KMS-11 (cell line): ENCODE measurements at regions not wholly inside any gene's neighbourhood (a gene's known extent, or its start where the extent isn't known, plus 50 kb on each side); places are given as distances from the start of the nearest gene placed in this dataset.

Experiments used
- H2AFZ ChIP-seq: fragments of 200-600 bp; sonication (generic); 2 replicates; pipeline ENCODE4 v1.6.1; 2016; ENCODE audit warnings: antibody characterized with exemption, mixed run types, low read depth
- H3K27ac ChIP-seq: fragments of 200-600 bp; sonication (generic); 2 replicates; pipeline ENCODE4 v1.6.1; 2016; ENCODE audit warnings: mild to moderate bottlenecking, mixed run types
- H3K27me3 ChIP-seq: fragments of 200-600 bp; sonication (generic); 2 replicates; pipeline ENCODE4 v1.6.1; 2017; ENCODE audit warnings: mild to moderate bottlenecking, low read depth, mixed run types, moderate library complexity; ENCODE audit not compliant: insufficient read depth
- H3K36me3 ChIP-seq: fragments of 200-600 bp; sonication (generic); 2 replicates; pipeline ENCODE4 v1.6.1; 2017; ENCODE audit warnings: mild to moderate bottlenecking, mixed run types; ENCODE audit not compliant: insufficient read depth
- H3K4me1 ChIP-seq: fragments of 200-600 bp; sonication (generic); 2 replicates; pipeline ENCODE4 v1.6.1; 2016; ENCODE audit warnings: mild to moderate bottlenecking, low read depth, mixed run types; ENCODE audit not compliant: poor library complexity, severe bottlenecking
- H3K4me2 ChIP-seq: fragments of 200-600 bp; sonication (generic); 2 replicates; pipeline ENCODE4 v1.7.0; 2016; ENCODE audit warnings: mild to moderate bottlenecking, mixed run types
- H3K4me3 ChIP-seq: fragments of 200-600 bp; sonication (generic); IDR thresholded peaks from 2 replicates; pipeline ENCODE4 v1.6.1; 2017; ENCODE audit warnings: low read depth, low read length, mixed read lengths; ENCODE audit not compliant: insufficient read depth
- H3K79me2 ChIP-seq: fragments of 200-600 bp; sonication (generic); 2 replicates; pipeline ENCODE4 v1.6.1; 2016; ENCODE audit warnings: low read depth, mixed run types; ENCODE audit not compliant: insufficient read depth
- H3K9ac ChIP-seq: fragments of 200-600 bp; sonication (generic); 2 replicates; pipeline ENCODE4 v1.6.1; 2016; ENCODE audit warnings: mild to moderate bottlenecking, mixed run types
- H4K20me1 ChIP-seq: fragments of 200-600 bp; sonication (generic); 2 replicates; pipeline ENCODE4 v1.6.1; 2016; ENCODE audit warnings: mild to moderate bottlenecking, mixed run types; ENCODE audit not compliant: insufficient read depth
- CTCF ChIP-seq: fragments of 200-600 bp; sonication (generic); conservative IDR thresholded peaks from 2 replicates; pipeline ENCODE4 v1.6.1; 2017; ENCODE audit warnings: low read depth, mild to moderate bottlenecking, antibody characterized with exemption, low read length, moderate library complexity, mixed read lengths

GRCh38 chr18:25446972-25447371, 95.0 kb upstream of the ZNF521 start:
- no peak overlapping the region for H3K4me3 ChIP-seq
- H3K79me2 ChIP-seq = no peaks in the 10 kb centered on the region
- H3K27ac ChIP-seq = no peak overlapping the region
- no peak for TF ChIP-seq CTCF
- H3K4me2 ChIP-seq = no peak overlapping the region
- no peaks in the 10 kb centered on the region for H3K4me1 ChIP-seq
- H4K20me1 ChIP-seq = no peaks in the 10 kb centered on the region
- H2AFZ ChIP-seq = no peak overlapping the region
- H3K9ac ChIP-seq = no peak overlapping the region
- no peaks in the 10 kb centered on the region for H3K27me3 ChIP-seq
- H3K36me3 ChIP-seq = no peaks in the 10 kb centered on the region

GRCh38 chr18:25445430-25445829, 93.5 kb upstream of the ZNF521 start:
- no peak overlapping the region for H3K4me2 ChIP-seq
- no peak overlapping the region for H3K9ac ChIP-seq
- H3K27me3 ChIP-seq = no peaks in the 10 kb centered on the region
- no peak for TF ChIP-seq CTCF
- H3K4me1 ChIP-seq = no peaks in the 10 kb centered on the region
- no peaks in the 10 kb centered on the region for H4K20me1 ChIP-seq
- no peak overlapping the region for H3K4me3 ChIP-seq
- no peak overlapping the region for H2AFZ ChIP-seq
- no peaks in the 10 kb centered on the region for H3K36me3 ChIP-seq
- H3K27ac ChIP-seq = no peak overlapping the region
- no peaks in the 10 kb centered on the region for H3K79me2 ChIP-seq

GRCh38 chr18:25443776-25444175, 91.8 kb upstream of the ZNF521 start:
- H3K4me2 ChIP-seq = no peak overlapping the region
- no peak overlapping the region for H3K9ac ChIP-seq
- H3K4me1 ChIP-seq = no peaks in the 10 kb centered on the region
- H3K27me3 ChIP-seq = no peaks in the 10 kb centered on the region
- H3K4me3 ChIP-seq = no peak overlapping the region
- no peaks in the 10 kb centered on the region for H4K20me1 ChIP-seq
- no peaks in the 10 kb centered on the region for H3K79me2 ChIP-seq
- no peaks in the 10 kb centered on the region for H3K36me3 ChIP-seq
- no peak overlapping the region for H3K27ac ChIP-seq
- no peak for TF ChIP-seq CTCF
- no peak overlapping the region for H2AFZ ChIP-seq

DNA sequence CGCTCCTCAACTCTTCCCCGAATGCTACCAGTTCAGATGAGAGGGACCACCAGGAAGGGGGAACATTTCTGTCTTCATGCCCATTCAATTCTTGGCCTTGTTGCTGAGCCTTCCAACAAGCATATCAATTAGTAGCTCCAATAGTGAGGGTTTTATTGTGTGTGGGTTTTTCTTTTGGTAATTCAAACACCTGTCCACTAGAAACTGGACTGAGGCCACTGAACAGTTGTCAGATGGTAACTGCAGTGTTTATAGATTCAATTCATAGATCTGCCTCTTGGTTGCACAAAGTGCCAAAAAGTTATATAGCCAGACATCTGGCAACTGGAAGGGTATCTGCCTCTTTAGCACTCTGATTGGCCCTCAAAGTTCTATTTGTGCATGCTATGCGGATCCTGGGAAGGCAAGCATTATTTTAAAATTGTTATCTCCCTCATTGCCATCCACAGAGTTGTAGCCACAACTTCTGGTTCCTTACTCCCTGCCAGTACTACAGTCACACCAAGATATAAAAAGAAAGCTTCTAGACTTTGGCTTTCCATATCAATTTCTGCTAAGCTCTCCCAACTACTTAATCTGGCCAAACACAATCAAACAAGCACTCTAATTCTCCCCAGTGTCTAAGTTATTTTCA, 83.3 kb upstream of the ZNF521 start:
- Histone ChIP-seq H3K4me3 (no peak overlapping the region), H3K79me2 (no peaks in the 10 kb centered on the region), H3K27ac (no peak overlapping the region), H3K9ac (no peak overlapping the region), H2AFZ (no peak overlapping the region), H3K27me3 (no peaks in the 10 kb centered on the region), H3K36me3 (no peaks in the 10 kb centered on the region), H3K4me1 (no peaks in the 10 kb centered on the region), H3K4me2 (no peak overlapping the region), H4K20me1 (no peaks in the 10 kb centered on the region)
- no peak for TF ChIP-seq CTCF
